Kidney (tissue), 13 donors: ENCODE measurements at regions not wholly inside any gene's neighbourhood (a gene's known extent, or its start where the extent isn't known, plus 50 kb on each side); places are given as distances from the start of the nearest gene placed in this dataset.

ENCODE experiments used
- DNase-seq, 5 donors: peaks; one replicate each; pipeline ENCODE4 v3.0.0-alpha.2; 2013 to 2020
- FAIRE-seq: peaks from 2 replicates; lab custom pipeline; 2012; peaks lifted over from hg19 to GRCh38; lab: Jason Lieb, UNC
- H3K27ac ChIP-seq, 2 donors: one replicate each; pipeline ENCODE4 v1.7.0; 2013; ENCODE audit warnings: low read depth in 2 of 2, low read length in 2 of 2, inconsistent platforms in 1 of 2
- H3K27me3 ChIP-seq: one replicate; pipeline ENCODE4 v1.7.1; 2013; ENCODE audit warnings: low read length, inconsistent platforms; ENCODE audit not compliant: control insufficient read depth, insufficient read depth
- H3K36me3 ChIP-seq, 3 donors: one replicate each; pipeline versions ENCODE4 v1.7.0 to v1.7.1; 2013; ENCODE audit warnings: low read length in 3 of 3, control low read depth in 1 of 3, inconsistent platforms in 1 of 3; ENCODE audit not compliant: insufficient read depth in 3 of 3, control insufficient read depth in 2 of 3
- H3K4me1 ChIP-seq, 3 donors: one replicate each; pipeline versions ENCODE4 v1.7.0 to v1.7.1; 2013; ENCODE audit warnings: low read length in 3 of 3, inconsistent platforms in 1 of 3, low read depth in 1 of 3; ENCODE audit not compliant: control insufficient read depth in 2 of 3, insufficient read depth in 2 of 3
- H3K4me3 ChIP-seq, 3 donors: one replicate each; pipeline versions ENCODE4 v1.7.0 to v1.8.1; 2013; ENCODE audit warnings: low read length in 3 of 3, control low read depth in 1 of 3, inconsistent platforms in 1 of 3
- H3K9ac ChIP-seq, 3 donors: one replicate each; pipeline versions ENCODE4 v1.7.0 to v1.7.1; 2013; ENCODE audit warnings: low read length in 3 of 3, control low read depth in 1 of 3, inconsistent platforms in 1 of 3
- H3K9me3 ChIP-seq, 3 donors: one replicate each; pipeline versions ENCODE4 v1.7.0 to v1.7.1; 2013; ENCODE audit warnings: low read length in 3 of 3, control low read depth in 1 of 3, inconsistent platforms in 1 of 3; ENCODE audit not compliant: control insufficient read depth in 2 of 3, insufficient read depth in 1 of 3
- intact Hi-C: fragments of 100-400 bp; cut with DNase I; formaldehyde crosslinking; loops from one replicate; pipeline ENCODE4 v1.11.1; 2022
- TF ChIP-seq, protein P1 (sequence below): IDR thresholded peaks from 3 replicates; pipeline ENCODE4 v1.5.1; 2012; ENCODE audit warnings: mild to moderate bottlenecking, moderate library complexity, borderline replicate concordance; ENCODE audit not compliant: insufficient read depth; ENCODE audit errors: extremely low read depth
- donor health status: control.
- donor health status: control.
- donor health status: control.
- donor health status: control.
- donor health status: control.
- donor health status: DM: yes; HTN: yes; CAD: no.
- donor health status: Normal renal cell carcinoma (clear cell type).

GRCh38 chr1:218703836-218704235 is 358.7 kb downstream of the TGFB2 start:
- no peak for FAIRE-seq
- Histone ChIP-seq H3K9ac (no peak overlapping the region), H3K27me3 (no peaks in the 10 kb centered on the region), H3K4me1 (no peaks in the 10 kb centered on the region), H3K27ac (no peak overlapping the region), H3K36me3 (no peaks in the 10 kb centered on the region), H3K4me3 (no peak overlapping the region), H3K9me3 (no peaks in the 10 kb centered on the region)
- no peak for DNase-seq
- TF ChIP-seq, protein P1, sequence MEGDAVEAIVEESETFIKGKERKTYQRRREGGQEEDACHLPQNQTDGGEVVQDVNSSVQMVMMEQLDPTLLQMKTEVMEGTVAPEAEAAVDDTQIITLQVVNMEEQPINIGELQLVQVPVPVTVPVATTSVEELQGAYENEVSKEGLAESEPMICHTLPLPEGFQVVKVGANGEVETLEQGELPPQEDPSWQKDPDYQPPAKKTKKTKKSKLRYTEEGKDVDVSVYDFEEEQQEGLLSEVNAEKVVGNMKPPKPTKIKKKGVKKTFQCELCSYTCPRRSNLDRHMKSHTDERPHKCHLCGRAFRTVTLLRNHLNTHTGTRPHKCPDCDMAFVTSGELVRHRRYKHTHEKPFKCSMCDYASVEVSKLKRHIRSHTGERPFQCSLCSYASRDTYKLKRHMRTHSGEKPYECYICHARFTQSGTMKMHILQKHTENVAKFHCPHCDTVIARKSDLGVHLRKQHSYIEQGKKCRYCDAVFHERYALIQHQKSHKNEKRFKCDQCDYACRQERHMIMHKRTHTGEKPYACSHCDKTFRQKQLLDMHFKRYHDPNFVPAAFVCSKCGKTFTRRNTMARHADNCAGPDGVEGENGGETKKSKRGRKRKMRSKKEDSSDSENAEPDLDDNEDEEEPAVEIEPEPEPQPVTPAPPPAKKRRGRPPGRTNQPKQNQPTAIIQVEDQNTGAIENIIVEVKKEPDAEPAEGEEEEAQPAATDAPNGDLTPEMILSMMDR: no peak
- intact Hi-C loops: no loop called here

DNA sequence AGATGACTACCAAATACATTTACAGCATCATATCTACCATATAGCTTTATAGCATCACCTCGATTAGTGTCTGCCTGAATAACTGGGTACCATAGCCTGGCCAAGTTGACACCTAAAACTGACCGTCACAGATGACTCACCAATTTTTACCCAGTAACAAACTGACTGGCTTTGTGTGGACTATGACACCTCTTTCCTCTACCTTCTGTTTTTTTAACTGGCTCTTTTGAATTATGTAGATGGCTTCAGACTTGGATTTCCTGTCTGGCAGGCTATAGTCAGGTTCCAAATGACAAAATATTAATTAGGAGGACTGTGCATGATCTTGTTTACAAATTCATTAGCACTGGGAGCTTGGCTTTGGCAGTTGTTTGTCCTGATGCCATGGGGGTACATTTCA is 360.3 kb downstream of the TGFB2 start:
- FAIRE-seq: no peak
- no peak overlapping the region for H3K4me3 ChIP-seq

DNA sequence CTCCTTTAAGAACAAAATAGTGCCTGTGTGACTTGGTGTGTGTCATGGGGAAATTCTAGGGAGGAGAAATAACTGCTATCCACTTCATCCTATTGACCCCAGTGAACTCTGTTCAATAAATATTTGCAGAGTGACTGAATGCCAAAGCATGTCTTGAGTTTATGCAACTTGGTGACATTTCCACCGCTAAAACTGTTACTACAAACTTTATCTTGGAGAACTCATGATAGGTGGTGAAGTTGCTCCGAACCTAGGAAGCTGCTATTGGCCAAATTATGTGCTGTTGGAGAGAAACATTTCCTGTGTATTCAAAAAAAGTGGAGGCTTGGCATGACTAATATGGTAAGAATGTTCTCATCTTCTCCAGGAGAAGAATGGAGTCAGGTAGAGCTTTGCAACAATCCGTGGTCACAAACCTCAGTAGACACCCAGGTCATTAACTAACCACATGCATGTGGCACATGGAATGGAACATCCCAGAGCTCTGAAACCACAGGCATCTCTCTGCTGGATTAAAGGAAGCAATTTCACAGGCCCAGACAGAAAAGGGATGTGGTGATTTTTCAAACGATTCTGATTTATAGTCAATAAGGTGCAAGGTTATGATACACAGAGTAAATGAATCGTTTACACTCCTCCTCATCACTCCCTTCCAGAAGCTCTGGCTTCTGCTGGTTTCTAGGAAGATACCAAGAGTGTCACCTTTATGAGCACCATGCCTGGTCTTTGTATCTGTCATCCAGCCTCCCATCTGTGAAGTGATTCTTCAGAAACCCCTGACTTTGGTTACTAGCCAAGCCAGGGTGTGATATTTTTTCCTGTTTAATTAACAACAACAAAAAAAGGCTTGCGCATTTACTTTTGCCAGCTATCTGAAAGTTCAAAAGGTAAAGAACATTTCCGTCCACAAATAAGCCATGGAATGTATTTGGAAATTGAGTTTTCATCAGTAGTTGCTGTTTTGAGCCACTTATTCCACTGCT is 361.1 kb downstream of the TGFB2 start:
- Histone ChIP-seq H3K4me3 (no peak overlapping the region), H3K9ac (no peak overlapping the region), H3K27me3 (no peaks in the 10 kb centered on the region), H3K9me3 (no peaks in the 10 kb centered on the region), H3K27ac (no peak overlapping the region), H3K4me1 (no peaks in the 10 kb centered on the region), H3K36me3 (no peaks in the 10 kb centered on the region)
- TF ChIP-seq, protein P1: no peak
- peak in 2 of 5 donors; percentile 25 to 38 for DNase-seq
- no peak for FAIRE-seq
- intact Hi-C loops: no loop called here

More for the DNA sequence above, 360.3 kb downstream of the TGFB2 start:
- no peaks in the 10 kb centered on the region for H3K36me3 ChIP-seq
- intact Hi-C loops: no loop called here
- H3K9ac ChIP-seq: no peak overlapping the region
- DNase-seq: no peak
- TF ChIP-seq, protein P1: no peak
- H3K4me1 ChIP-seq: no peaks in the 10 kb centered on the region
- no peaks in the 10 kb centered on the region for H3K9me3 ChIP-seq
- no peak overlapping the region for H3K27ac ChIP-seq
- H3K27me3 ChIP-seq: no peaks in the 10 kb centered on the region
